ENCODE measurements at regions not wholly inside any gene's neighbourhood (a gene's known extent, or its start where the extent isn't known, plus 50 kb on each side); places are given as distances from the start of the nearest gene placed in this dataset.

GRCh38 chr20:6654513-6655252 lies 112.8 kb upstream of the BMP2 start:
- BruUV-seq (replicated peaks) = no TSS peak
- H3K4me3 ChIP-seq = no peak overlapping the region
- no peaks in the 10 kb centered on the region for H3K36me3 ChIP-seq (ENCODE audit: control insufficient read depth in 2 of 2, insufficient read depth in 2 of 2, low read length in 1 of 2)
- SMC1A ChIA-PET (ENCODE audit: uncharacterized antibody, unreplicated experiment) = interaction anchor here (0.7 to 5.7 kb wide), 15 partner anchors 9 to 102 kb away, joined by 3 to 54 read pairs (median 4); no protein-coding TSS in a partner anchor
- no peaks in the 10 kb centered on the region for H3K4me1 ChIP-seq (ENCODE audit: control insufficient read depth, insufficient read depth, low read length)
- in situ Hi-C loops (cut with MboI) = no loop called here
- H3K9ac ChIP-seq (ENCODE audit: control insufficient read depth, insufficient read depth, low read length) = no peak overlapping the region
- RAD21 ChIA-PET (ENCODE audit: unreplicated experiment) = interaction anchor here (0.7 to 1.6 kb wide), 7 partner anchors 19 to 77 kb away, joined by 3 to 6 read pairs (median 3); no protein-coding TSS in a partner anchor
- ATAC-seq (no peak; the same call in 2 of the 3 replicates), DNase-seq (ENCODE audit: low read depth, low spot score) (no peak), FAIRE-seq (no peak)
- no peaks in the 10 kb centered on the region for H4K20me1 ChIP-seq (ENCODE audit: control insufficient read depth, insufficient read depth)
- H3K27ac ChIP-seq (ENCODE audit: control insufficient read depth, insufficient read depth) = no peak overlapping the region
- intact Hi-C loops (cut with micrococcal nuclease; ENCODE audit: unreplicated experiment) = no loop called here
- H2AFZ ChIP-seq (ENCODE audit: control insufficient read depth, low read depth, low read length) = no peak overlapping the region
- no peaks in the 10 kb centered on the region for H3K79me2 ChIP-seq (ENCODE audit: control insufficient read depth, insufficient read depth, low read length)
- POLR2A ChIA-PET = no interaction called here
- H3K4me2 ChIP-seq (ENCODE audit: control insufficient read depth, insufficient read depth) = no peak overlapping the region
- no peaks in the 10 kb centered on the region for H3K27me3 ChIP-seq (replicated peaks in 1 of 2; ENCODE audit: control insufficient read depth in 2 of 2, insufficient read depth in 2 of 2, low read length in 1 of 2)
- H3K9me3 ChIP-seq (replicated peaks; ENCODE audit: control insufficient read depth, insufficient read depth, low read length) = no peaks in the 10 kb centered on the region
- 32% methylated on average over 10 of the region's 10 CpGs for WGBS (ENCODE audit: insufficient coverage, insufficient replicate concordance, low lambda C conversion rate, missing lambda C conversion rate)
- CTCF ChIA-PET = interaction anchor here (0.9 to 2.1 kb wide), 7 partner anchors 10 to 82 kb away, joined by 3 to 9 read pairs (median 4); no protein-coding TSS in a partner anchor
- no peak for TF ChIP-seq ATF2 (IDR thresholded peaks at IDR 0.05; ENCODE audit: low read length)
- peak in 1 of 2 experiments; percentile 33; a peak in 1 of 4 replicates for TF ChIP-seq IKZF2 (IDR thresholded peaks at IDR 0.05)

- ChIA-PET RAD21 (ENCODE audit: unreplicated experiment) (interaction anchor here (0.6 to 2.8 kb wide), 5 partner anchors 11 to 194 kb away, joined by 3 to 13 read pairs (median 4); no protein-coding TSS in a partner anchor), POLR2A (interaction anchor here (0.7 kb wide), 1 partner anchor 38 kb away, joined by 4 read pairs; no protein-coding TSS in a partner anchor), SMC1A (ENCODE audit: uncharacterized antibody, unreplicated experiment) (interaction anchor here (0.6 to 5.7 kb wide), 15 partner anchors 10 to 169 kb away, joined by 3 to 54 read pairs (median 4); no protein-coding TSS in a partner anchor), CTCF (interaction anchor here (0.6 to 1.5 kb wide), 9 partner anchors 9 to 634 kb away, joined by 3 to 5 read pairs (median 4); no protein-coding TSS in a partner anchor)
- Histone ChIP-seq H3K79me2 (ENCODE audit: control insufficient read depth, insufficient read depth, low read length) (no peaks in the 10 kb centered on the region), H2AFZ (ENCODE audit: control insufficient read depth, low read depth, low read length) (no peak overlapping the region), H3K27ac (ENCODE audit: control insufficient read depth, insufficient read depth) (no peak overlapping the region), H3K36me3 (ENCODE audit: control insufficient read depth in 2 of 2, insufficient read depth in 2 of 2, low read length in 1 of 2) (no peaks in the 10 kb centered on the region), H3K4me2 (ENCODE audit: control insufficient read depth, insufficient read depth) (no peak overlapping the region), H4K20me1 (ENCODE audit: control insufficient read depth, insufficient read depth) (no peaks in the 10 kb centered on the region), H3K9ac (ENCODE audit: control insufficient read depth, insufficient read depth, low read length) (no peak overlapping the region), H3K9me3 (replicated peaks; ENCODE audit: control insufficient read depth, insufficient read depth, low read length) (no peaks in the 10 kb centered on the region), H3K4me1 (ENCODE audit: control insufficient read depth, insufficient read depth, low read length) (no peaks in the 10 kb centered on the region), H3K4me3 (no peak overlapping the region), H3K27me3 (replicated peaks in 1 of 2; ENCODE audit: control insufficient read depth in 2 of 2, insufficient read depth in 2 of 2, low read length in 1 of 2) (no peaks in the 10 kb centered on the region)
- ATAC-seq = peak; percentile 73
- no TSS peak for BruUV-seq (replicated peaks)
- intact Hi-C loops (cut with micrococcal nuclease; ENCODE audit: unreplicated experiment) (no loop called here), in situ Hi-C loops (cut with MboI) (no loop called here)
- DNase-seq (ENCODE audit: low read depth, low spot score) = no peak
- FAIRE-seq = no peak
- 39% methylated on average over 3 of the region's 3 CpGs for whole genome bisulfite sequencing (ENCODE audit: insufficient coverage, insufficient replicate concordance, low lambda C conversion rate, missing lambda C conversion rate)
- no peak for TF ChIP-seq RCOR1 (conservative IDR thresholded peaks at IDR 0.05; ENCODE audit: low read depth, low read length)
- no peak for TF ChIP-seq PML (IDR thresholded peaks at IDR 0.05; ENCODE audit: low read length)
- TF ChIP-seq ZNF274 (IDR thresholded peaks at IDR 0.05; ENCODE audit: insufficient read depth, insufficient read length) = no peak
- no peak for TF ChIP-seq MEF2A (IDR thresholded peaks at IDR 0.05; ENCODE audit: insufficient read depth, low read depth, low read length)
- no peak for TF ChIP-seq CUX1 (IDR thresholded peaks at IDR 0.05; ENCODE audit: insufficient replicate concordance, low read depth, low read length)
- no peak for TF ChIP-seq HDGF (IDR thresholded peaks at IDR 0.05)
Measured at GRCh38 chr20:6651561-6651960, 115.9 kb upstream of the BMP2 start.

Data from GM12878 (cell line).